Daoy (cell line): ENCODE measurements at regions not wholly inside any gene's neighbourhood (a gene's known extent, or its start where the extent isn't known, plus 50 kb on each side); places are given as distances from the start of the nearest gene placed in this dataset.
"Not testable (repeated sequence)": the region's sequence is repeated elsewhere in the genome, so short reads cannot be mapped to it uniquely, and the experiment has no call there.

Source experiments
- DNase-seq: peaks from one replicate; pipeline ENCODE4 v3.0.0-alpha.2; 2015; ENCODE audit warnings: low read depth

DNA sequence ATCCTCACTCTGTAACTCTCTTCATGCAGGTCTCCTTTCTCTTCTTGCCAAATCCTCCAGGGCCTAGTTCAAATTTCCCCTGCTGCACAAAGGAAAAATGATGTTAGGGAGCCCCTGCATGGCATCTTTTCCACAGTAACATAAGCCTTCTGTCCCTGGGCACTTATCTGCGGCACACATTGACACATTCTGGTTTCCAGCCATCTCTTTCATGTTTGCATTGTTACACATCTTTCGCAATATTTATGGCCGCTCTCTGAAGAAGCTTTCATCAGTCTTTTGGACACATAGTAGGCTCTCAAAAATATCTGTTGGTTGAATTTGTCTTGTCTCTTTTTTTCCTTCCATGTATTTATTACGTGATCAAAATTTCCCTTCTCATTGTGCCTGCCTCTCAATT is 1806.1 kb upstream of the PIK3C3 start:
- no peak for DNase-seq

DNA sequence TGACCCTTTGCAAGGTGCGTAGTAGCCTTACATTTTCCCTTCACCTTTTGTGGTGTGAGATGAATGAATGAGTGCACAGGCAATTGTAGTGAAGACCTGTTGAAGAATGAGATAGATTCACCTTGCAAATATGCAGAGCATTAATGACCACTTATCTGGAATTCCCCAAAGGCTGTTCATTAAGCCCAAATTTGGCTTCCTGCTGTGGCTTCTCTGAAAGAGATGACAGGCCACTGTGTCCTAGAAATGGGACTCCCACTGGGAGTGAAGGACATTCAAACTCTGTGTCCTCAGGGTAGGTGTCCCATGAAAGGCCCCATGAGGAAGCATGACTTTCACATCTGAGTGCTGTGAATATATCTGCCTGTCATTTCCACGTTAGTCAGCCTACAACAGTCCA is 1821.8 kb upstream of the PIK3C3 start:
- no peak for DNase-seq

DNA sequence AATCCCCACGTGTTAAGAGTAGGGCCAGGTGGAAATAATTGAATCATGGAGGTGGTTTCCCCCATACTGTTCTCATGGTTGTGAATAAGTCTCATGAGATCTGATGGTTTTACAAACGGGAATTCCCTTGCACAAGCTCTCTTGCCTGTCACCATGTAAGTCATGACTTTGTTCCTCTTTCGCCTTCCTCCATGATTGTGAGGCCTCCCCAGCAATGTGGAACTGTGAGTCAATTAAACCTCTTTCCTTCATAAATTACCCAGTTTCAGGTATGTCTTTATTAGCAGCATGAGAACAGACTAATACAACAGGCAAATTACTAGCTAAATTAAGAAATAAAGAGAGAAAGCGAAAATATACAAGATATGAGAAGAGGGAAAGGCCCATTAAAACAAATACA is 1822.6 kb upstream of the PIK3C3 start:
- DNase-seq: not testable (repeated sequence)

DNA sequence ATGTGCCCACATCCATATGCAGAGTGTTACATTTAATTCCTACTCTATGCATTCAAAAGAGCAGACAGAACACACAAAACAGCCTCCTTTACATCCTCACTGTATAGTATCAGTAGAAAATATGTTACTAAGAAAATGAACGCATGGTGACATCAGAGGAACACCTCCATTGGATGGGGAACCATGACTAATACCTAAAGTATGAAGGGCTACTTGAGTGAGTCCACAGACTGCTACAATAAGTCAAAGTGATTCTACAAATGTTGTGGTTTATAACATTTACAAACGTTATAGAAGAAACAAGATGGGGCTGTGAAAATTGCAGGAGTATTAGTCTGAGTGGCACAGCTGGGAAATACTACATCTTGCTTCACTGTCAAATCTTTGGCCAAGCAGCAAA is 1830.9 kb upstream of the PIK3C3 start:
- DNase-seq: no peak

DNA sequence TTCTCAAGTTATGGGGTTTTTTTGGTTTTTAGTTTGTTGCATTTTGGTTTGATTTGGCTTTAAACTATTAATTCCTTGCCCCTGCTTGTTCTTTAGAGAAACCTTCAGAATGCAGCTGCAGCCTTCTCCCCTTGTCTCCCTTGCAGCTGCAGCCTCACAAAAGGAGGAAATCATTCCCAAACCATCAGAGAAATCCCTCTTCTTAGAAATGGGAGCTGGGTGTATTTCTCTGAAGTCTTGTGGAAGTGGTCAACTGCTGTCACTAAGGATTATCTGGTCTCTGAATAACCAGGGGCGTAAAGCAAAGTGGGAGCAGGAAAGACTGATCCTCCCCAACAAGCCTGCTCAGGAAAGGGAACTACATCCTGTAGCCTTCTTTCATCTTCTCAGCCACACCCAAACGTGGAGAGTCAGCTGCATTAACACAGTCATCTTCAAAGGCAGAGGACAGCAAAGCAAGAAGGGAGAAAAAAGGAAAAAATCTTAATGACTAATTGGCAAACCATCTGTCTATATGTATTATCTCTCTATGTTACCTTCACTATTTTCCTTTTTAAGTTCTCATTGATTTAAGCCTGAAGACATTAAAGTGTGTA is 1834.1 kb upstream of the PIK3C3 start:
- DNase-seq: no peak

DNA sequence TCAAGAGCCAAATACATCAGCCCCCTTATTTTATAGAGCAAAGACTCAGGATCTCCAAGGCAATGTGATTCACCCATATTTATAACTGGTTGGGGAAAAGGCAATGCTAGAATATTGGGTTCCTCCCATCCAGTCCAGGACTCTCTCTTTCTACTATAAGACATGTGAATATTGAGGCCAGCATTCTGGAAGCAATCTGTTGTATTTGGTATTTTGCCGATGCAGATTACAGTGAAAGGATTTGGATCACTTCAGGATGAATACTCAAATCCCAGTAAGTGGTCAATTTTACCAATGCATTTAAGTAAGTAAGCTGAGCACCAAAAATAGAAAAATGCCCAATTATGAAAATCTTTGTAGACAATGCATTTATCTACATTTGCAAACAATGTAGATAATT is 1834.7 kb upstream of the PIK3C3 start:
- no peak for DNase-seq

DNA sequence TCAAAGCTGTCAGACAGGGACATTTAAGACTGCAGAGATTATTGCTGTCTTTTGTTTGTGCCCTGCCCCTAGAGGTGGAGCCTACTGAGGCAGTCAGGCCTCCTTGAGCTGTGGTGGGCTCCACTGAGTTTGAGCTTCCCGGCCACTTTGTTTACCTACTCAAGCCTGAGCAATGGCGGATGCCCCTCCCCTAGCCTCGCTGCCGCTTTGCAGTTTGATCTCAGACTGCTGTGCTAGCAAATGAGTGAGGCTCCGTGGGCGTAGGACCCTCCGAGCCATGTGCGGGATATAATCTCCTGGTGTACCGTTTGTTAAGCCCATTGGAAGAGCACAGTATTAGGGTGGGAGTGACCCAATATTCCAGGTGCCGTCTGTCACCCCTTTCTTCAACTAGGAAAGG is 1835.5 kb upstream of the PIK3C3 start:
- not testable (repeated sequence) for DNase-seq

DNA sequence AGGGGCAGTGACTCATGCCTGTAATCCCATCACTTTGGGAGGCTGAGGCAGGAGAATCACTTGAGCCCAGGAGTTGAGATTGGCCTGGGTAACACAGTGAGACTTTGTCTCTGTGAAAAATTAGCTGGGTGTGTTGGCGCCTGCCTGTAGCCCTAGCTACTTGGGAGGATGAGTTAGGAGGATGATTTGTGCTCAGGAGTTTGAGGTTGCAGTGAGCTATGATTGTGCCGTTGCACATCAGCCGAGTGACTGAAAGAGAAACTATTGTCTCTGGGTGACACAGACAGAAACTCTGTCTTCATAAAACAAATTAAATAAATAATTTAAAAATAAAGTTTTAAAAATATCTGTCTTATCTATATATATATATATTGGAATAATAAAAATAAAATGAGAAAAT is 1844.6 kb upstream of the PIK3C3 start:
- DNase-seq: no peak

DNA sequence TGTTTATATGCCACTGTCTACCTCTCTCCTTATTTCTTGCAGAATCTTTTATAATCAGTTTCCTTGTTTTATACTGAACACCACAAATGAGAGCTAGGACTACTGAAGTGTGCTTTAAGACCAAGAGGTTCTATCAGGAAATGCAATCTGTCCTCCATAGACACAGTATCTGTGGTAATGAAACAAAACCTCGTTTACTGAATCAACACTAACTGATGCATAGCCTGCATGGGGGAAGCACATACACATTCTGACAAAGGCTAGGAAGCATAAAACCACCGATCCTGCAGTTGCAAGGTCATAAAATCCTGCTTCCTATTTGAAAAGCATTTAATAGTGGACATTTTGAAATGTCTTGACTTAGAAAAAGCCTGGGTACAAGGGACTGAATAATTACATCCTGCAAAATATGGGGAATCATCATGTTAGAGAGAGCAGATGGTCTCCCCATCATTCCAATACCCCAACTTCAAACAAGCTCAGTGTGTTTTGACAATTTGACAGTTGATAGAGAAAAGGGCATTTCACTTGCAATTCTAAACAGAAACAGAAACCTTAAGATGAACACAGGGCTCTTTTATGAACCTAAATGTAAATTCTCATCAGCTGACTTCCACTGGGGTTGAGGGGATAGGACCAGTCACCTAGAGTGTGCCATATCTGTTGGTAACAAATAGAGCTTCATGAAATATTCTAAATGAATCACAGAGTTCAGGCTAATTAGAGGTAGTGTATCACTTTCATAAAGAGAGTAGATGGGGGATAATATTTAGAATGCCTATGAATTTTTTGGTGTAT is 1845.6 kb upstream of the PIK3C3 start:
- DNase-seq: no peak

DNA sequence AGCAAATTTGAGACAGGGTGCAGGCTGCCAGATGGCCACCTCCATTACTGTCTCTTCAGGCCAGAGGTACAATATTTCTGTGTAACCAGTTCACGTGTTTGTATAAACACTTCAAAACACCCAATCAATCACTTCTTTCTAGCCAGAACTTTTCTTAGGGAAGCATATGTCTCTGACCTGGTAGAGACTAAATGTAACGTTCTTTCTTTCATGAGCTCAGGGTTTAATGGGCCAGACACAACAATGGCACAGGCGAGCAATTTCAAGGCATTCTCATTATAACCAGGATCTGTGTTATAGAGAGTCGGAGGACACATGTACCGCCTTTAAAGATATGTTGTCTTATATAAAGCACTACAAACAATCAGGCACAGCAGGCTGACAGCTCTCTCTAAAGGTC is 1846.4 kb upstream of the PIK3C3 start:
- DNase-seq: no peak

DNA sequence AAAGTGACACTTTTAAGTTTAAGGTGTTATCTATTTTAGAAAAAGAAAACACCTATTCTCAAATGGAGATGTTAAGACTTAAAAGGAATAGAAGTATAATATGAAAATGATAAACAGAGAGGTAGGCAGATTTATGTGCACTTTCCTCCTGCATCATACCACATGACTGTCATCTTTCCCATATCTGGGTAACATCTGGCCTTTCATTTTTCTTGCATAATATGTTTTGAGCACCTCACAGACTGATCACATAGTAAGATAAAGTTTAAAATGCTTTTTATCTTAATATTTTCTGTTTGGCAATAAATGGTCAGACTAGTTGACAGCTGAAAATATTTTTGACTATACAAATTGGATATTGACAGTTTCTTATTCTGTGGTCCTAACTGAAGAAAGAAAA is 1852.1 kb upstream of the PIK3C3 start:
- no peak for DNase-seq

DNA sequence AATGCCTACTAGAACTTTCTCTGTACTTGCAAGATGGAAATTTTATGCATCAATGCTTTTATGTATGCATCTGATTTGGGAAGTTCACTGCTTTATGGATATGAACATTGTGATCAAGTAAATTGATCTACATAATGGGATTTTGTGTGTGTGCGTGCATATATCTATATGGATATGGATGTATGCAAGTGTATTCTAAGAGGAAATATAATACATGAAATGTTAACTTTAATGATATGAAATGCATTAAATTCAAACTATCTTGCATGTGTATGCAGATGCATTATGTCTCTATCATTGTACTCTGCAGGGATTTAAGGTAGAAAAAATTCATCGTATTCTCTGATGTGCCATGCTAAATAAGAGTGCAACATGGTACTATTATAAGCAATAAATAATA is 1855.4 kb upstream of the PIK3C3 start:
- DNase-seq: no peak

DNA sequence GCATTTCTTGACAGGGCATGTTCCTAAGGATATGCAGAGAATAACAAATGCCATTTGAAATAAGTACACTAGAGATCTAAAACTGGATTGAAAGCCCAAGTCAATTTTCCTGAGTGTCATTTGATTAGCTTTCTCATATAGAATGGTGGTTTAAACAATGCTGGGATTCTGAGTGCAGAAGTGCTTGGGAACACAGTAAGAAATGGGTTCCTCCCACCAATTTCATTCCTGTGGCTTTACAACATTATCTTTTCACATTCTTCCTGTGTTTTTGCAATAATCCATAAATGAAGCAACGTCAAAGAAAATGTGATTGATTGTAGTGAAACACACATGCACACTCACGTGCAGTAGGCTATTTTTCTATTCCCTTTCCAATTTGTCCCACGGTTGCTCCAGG is 1858.4 kb upstream of the PIK3C3 start:
- no peak for DNase-seq

DNA sequence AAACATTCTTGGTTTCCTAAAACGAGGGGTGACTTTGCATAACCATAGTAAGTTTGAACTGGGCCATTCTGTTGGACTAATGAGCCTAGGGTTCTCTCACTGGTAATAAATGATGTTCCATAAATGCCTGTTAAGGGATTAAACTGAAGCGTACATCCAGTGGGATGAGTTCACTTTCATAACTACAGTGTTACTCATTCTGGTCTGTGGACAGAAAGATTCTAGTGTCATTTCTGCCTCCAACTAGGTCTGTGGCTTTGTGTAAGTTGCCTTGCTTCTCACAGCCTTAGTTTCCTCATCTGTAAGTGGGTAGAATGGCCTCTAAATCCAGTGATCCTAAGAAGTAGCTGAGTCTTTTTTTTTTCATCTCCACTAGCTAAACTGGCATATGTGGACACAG is 1860.6 kb upstream of the PIK3C3 start:
- DNase-seq: no peak

DNA sequence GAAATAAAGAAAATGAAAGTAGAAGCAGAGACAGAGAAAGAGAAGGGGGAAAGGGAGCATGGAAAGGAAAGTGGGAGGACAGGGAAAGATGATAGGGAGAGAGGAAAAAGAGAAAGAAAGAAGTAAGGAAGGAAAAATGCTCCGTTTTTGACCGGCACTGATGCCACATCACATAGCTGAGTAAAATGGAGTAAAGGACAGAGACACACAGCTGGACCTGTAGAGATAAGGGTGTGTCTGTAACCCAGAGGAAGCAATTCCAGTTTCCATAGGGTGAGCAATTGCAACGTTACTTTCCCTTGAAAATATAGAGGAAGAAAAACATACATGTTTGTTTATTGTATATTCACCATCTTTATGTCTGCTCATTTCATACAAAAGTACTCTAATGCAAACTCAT is 1866.9 kb upstream of the PIK3C3 start:
- DNase-seq: no peak

DNA sequence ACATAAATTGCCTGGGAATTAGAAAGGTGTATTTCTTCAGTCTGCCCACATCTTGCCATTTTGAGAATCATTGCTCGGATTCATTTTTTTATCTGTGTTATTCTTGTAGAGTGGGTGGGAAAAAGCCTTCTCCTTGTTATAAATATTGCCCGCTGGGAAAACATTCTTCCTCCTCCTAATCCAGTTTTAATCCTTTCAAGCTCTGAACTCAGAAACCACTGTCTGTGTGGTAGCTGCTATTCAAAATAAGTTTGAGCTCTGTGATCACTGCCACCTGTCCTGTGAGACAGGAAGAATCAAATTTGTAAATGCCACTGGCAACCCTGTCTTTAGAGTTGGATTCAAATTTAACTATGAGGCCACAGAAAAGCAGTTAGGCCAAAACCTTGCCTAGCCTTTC is 1875.2 kb upstream of the PIK3C3 start:
- no peak for DNase-seq

DNA sequence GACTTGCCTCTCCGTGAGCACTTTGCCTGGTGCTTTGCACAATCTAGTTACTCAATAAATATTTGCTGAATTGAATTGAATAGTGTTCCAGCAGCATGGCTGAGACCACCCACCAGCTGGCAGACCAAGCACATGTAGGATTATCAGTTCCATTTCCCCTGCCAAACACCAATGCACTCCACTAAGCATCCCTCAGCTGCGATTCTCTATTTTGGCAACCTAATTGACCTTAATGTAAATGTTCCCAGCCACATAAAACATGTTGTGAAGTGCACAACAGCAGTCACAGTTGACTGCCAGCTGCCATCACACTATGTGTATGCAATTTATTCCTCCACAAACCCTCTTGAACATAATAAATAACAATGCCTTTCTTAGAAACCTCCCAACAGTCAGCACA is 1879.4 kb upstream of the PIK3C3 start:
- no peak for DNase-seq

DNA sequence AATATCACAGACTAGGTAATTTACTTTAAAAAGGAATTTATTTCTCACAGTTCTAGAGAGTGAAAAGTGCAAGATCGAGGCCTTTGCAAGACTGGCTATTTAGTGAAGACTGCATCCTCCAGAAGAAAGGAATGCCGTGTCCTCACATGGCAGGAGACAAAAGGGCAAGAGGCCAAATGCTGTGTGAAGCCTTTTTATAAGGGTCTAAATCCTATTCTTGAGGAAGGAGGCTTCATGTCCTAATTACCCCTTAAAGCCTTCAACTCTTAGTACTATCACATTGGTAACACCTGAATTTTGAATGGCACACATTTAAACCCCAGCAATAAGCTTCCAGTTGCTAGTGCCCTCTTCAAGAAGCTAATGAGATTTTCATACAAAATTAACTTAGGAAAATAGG is 1882.3 kb upstream of the PIK3C3 start:
- DNase-seq: no peak

DNA sequence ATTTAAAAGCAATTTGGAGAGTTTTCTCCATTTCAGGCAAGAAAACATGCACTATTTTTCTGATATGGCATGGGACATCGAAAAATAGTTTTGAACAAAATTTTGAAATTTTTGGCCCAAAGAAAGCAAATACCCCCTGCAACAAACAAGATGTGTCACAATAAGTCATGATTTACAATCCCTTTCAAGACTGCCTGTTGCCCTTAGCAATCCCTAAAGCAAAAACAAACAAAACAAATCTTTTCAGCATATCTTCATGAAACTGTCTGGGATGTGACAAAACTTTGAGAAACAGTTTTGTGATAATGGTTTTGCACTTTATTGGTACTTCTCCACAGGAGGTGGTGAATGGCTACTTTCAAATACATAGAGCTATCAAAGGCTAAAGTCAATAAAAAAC is 1888.7 kb upstream of the PIK3C3 start:
- no peak for DNase-seq

DNA sequence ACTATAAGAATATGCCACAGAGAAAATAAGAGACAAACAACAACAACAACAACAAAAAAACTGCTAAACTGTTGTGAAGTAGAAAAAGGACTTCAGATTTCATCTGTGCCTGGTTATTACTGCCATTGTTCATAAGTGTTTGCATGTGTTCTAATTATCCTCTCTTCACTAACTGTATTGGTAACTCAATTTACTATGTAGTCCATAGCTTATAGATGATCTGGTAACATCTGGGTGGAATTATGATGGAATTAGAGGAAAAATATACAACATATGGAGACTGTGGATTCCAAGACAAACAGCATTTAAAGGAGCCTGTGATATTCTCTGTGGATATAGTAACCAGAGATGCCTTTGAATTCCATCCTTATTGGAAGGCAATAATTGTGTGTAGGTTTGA is 1891.5 kb upstream of the PIK3C3 start:
- no peak for DNase-seq

DNA sequence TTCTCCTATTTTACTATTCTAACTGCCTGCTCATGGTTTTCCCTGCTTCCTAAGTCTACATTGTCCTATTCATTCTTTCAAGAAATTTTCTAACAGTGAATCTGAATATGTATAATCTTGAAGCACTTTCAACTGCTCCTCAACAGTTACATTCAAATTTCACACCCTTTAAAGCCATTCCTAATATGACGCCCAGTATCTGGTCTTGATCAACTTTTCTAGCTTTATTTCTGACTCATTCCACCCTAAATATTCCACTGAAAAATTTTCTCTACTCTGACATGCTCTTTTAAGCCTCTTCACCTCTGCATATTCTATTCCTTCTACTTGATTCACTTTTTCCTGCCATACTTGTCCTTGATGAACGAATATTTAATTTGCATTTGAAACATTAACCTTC is 1893.9 kb upstream of the PIK3C3 start:
- no peak for DNase-seq

DNA sequence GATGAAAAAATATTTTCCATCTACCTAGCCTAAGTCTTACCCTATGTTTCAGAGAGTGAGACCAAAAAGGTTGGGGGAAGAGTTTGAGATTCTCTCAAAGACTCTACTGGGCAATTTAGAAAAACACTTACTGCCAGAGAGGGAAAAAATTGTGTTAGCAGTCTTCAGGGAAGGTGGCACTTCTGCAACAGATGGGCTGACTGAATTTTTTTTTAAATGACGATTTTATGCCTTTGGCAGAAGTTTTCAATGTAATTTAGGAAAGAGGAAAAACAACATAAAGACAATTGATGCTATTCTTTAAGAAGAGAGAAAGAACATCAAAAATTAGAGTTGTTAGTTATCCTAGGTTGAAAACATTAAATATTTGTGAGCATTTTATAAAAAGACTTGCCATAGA is 1894.5 kb upstream of the PIK3C3 start:
- DNase-seq: no peak

DNA sequence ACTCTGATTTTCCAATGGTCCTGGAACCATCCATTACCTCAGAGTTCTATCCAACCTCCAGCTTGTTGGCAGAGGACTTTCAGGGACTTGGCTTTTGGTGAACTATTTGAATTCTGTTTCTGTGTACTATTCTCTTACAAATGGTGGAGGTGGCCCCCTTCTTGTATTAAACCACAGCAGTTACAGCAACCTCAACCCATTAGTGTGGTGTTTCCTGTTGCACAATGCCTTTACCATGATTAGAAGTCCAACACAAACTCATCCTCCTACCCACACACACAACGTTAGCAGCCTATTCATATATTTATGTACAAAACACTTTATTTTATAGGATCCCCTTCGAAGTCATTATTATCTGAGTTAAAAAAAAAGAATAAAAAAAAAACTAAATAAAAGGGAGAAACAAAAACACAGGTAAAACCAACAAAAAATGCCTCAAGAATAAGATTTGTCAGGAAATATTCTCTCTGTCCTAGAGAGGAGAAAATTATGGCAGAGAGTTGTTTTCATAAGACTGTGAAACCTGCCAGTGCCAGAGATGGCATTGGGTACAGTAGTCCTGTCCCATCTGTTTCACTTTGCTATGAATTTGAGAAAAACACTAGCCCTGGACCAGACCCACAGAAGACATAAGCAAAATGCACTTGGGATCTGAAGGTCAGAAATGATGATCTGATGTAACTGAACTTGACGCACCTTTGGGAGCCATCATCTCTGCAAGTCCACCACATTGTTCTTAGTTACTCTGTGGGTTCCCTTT is 1896.0 kb upstream of the PIK3C3 start:
- DNase-seq: no peak
